SU-DHL-6 (cell line): ENCODE measurements at regions not wholly inside any gene's neighbourhood (a gene's known extent, or its start where the extent isn't known, plus 50 kb on each side); places are given as distances from the start of the nearest gene placed in this dataset.

Experiments
- H2AFZ ChIP-seq: fragments of 200-600 bp; sonication (generic); 2 replicates; pipeline ENCODE4 v1.6.1; 2014; ENCODE audit warnings: low read depth, mild to moderate bottlenecking, moderate library complexity, mixed read lengths, antibody characterized with exemption, low read length; ENCODE audit not compliant: severe bottlenecking
- H3F3A ChIP-seq: fragments of 200-600 bp; shearing (Covaris generic); 2 replicates; pipeline ENCODE4 v1.6.0; 2016; ENCODE audit warnings: antibody characterized with exemption, mild to moderate bottlenecking; ENCODE audit not compliant: insufficient read depth
- H3K27ac ChIP-seq: fragments of 200-600 bp; sonication (generic); 2 replicates; pipeline ENCODE4 v1.5.1; 2016; ENCODE audit warnings: low read depth, mild to moderate bottlenecking, low read length, moderate library complexity, mixed read lengths
- H3K27me3 ChIP-seq: fragments of 200-600 bp; sonication (generic), shearing (Covaris generic); 2 replicates; pipeline ENCODE4 v1.6.0; 2014; ENCODE audit warnings: mild to moderate bottlenecking, low read length
- H3K36me3 ChIP-seq: fragments of 200-600 bp; sonication (generic); 2 replicates; pipeline ENCODE4 v1.6.1; 2014; ENCODE audit warnings: mild to moderate bottlenecking, low read length, mixed read lengths
- H3K4me2 ChIP-seq: fragments of 300-600, 200-600 bp; shearing (Covaris generic), sonication (generic); 2 replicates; pipeline ENCODE4 v1.6.0; 2014; ENCODE audit warnings: low read length, low read depth, mild to moderate bottlenecking; ENCODE audit not compliant: poor library complexity, severe bottlenecking
- H3K4me3 ChIP-seq: fragments of 200-600 bp; sonication (generic); 2 replicates; pipeline ENCODE4 v1.5.1; 2014; ENCODE audit warnings: antibody characterized with exemption, low read length, mild to moderate bottlenecking, mixed read lengths; ENCODE audit not compliant: insufficient read depth, poor library complexity, severe bottlenecking
- H3K79me2 ChIP-seq: fragments of 200-600 bp; sonication (generic); 2 replicates; pipeline ENCODE4 v1.6.1; 2014; ENCODE audit warnings: mild to moderate bottlenecking, low read length, moderate library complexity; ENCODE audit not compliant: insufficient read depth
- H3K9ac ChIP-seq: fragments of 200-600 bp; sonication (generic); 2 replicates; pipeline ENCODE4 v1.7.0; 2014; ENCODE audit warnings: mild to moderate bottlenecking, low read length
- H3K9me2 ChIP-seq: fragments of 200-600 bp; sonication (generic); replicated peaks from 2 replicates; pipeline ENCODE4 v1.6.1; 2014; ENCODE audit warnings: low read length; ENCODE audit not compliant: insufficient read depth
- H3K9me3 ChIP-seq: fragments of 200-600 bp; sonication (generic); 2 replicates; pipeline ENCODE4 v1.6.1; 2014; ENCODE audit warnings: low read length, mixed read lengths; ENCODE audit not compliant: insufficient read depth
- H4K20me1 ChIP-seq: fragments of 200-600 bp; sonication (generic); 2 replicates; pipeline ENCODE4 v1.6.1; 2014; ENCODE audit warnings: low read depth, mild to moderate bottlenecking, antibody characterized with exemption, low read length, moderate library complexity, mixed read lengths
- CTCF ChIP-seq: fragments of 200-600 bp; sonication (generic); IDR thresholded peaks from one replicate; pipeline ENCODE4 v1.5.1; 2017; ENCODE audit warnings: antibody characterized with exemption, mild to moderate bottlenecking, low read length, moderate library complexity; ENCODE audit not compliant: insufficient read depth, poor library complexity, severe bottlenecking
- EZH2phosphoT487 ChIP-seq: fragments of 200-600 bp; sonication (generic), shearing (Covaris generic); conservative IDR thresholded peaks from 2 replicates; pipeline ENCODE4 v1.6.1; 2018; ENCODE audit warnings: mild to moderate bottlenecking, antibody characterized with exemption, low read length, moderate library complexity, mixed read lengths

- Histone ChIP-seq H2AFZ (no peak overlapping the region), H3K9ac (no peak overlapping the region), H3K9me3 (no peaks in the 10 kb centered on the region), H3K27ac (no peak overlapping the region), H3K79me2 (no peaks in the 10 kb centered on the region), H4K20me1 (no peaks in the 10 kb centered on the region), H3K36me3 (no peaks in the 10 kb centered on the region), H3K4me3 (no peak overlapping the region), H3K9me2 (no peaks in the 10 kb centered on the region), H3K27me3 (no peaks in the 10 kb centered on the region), H3K4me2 (no peak overlapping the region), H3F3A (no peaks in the 10 kb centered on the region)
- no peak for TF ChIP-seq CTCF
- TF ChIP-seq EZH2phosphoT487 = no peak
These were observed 353.8 kb downstream of the PREX1 start for GRCh38 chr20:48474022-48474421.

DNA sequence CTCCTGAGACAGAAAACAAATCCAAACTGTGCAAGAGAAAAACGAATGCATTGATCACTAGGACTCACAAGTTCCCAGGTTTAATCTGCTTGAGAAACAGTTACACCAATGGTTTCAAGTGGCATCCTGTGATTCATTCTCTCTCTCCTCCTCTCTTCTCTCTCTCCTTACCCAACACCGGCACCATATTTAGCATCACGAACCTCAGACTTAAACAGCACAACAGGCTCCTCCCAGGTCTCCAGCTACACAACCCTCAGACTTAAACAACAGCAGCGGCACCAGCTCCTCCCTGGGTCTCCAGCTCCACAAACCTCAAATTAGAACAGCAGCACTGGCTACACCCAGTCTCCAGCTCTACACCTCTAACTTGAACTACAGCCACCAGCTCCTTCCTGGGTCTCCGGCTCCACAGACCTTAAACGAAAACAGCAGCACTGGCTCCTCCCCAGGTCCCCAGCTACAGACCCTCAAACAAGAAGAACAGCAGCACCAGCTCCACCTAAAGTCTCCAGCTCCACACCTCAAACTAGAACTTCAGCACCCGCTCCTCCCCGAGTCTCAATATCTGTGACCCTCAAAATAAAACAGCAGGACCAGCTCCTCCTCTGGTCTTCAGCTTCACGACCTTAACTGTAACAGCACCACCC, 355.9 kb downstream of the PREX1 start:
- no peak for TF ChIP-seq EZH2phosphoT487
- no peak for TF ChIP-seq CTCF
- no peak overlapping the region for H2AFZ ChIP-seq
- H3K79me2 ChIP-seq = no peaks in the 10 kb centered on the region
- H3K4me3 ChIP-seq = no peak overlapping the region
- H3F3A ChIP-seq = no peaks in the 10 kb centered on the region
- no peaks in the 10 kb centered on the region for H3K36me3 ChIP-seq
- H4K20me1 ChIP-seq = no peaks in the 10 kb centered on the region
- H3K27ac ChIP-seq = no peak overlapping the region
- H3K4me2 ChIP-seq = no peak overlapping the region
- H3K9me2 ChIP-seq = no peaks in the 10 kb centered on the region
- no peaks in the 10 kb centered on the region for H3K27me3 ChIP-seq
- H3K9ac ChIP-seq = no peak overlapping the region
- no peaks in the 10 kb centered on the region for H3K9me3 ChIP-seq

DNA sequence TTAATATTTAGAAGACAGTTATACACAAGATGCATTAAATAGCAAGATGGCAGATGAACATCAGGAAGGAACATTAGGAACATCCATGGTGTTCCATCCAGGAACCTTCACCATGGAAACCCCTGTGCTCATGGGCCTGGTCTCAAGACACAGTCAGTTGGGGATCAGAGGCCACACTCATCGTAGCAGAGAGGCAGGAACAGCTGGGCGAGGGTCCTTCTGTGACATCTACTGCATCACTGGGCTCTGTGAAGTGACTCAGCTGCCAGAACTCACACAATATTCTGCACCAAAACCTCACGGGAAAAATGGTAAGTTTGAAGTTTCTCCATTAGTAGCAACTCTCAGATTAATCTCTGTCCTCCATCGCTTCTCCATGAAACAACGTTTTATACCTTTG, 356.6 kb downstream of the PREX1 start:
- H3K79me2 ChIP-seq = no peaks in the 10 kb centered on the region

More for the DNA sequence above, 356.6 kb downstream of the PREX1 start:
- H3K9me3 ChIP-seq = no peaks in the 10 kb centered on the region
- no peaks in the 10 kb centered on the region for H3K9me2 ChIP-seq
- H3K4me3 ChIP-seq = no peak overlapping the region
- no peak overlapping the region for H3K4me2 ChIP-seq
- TF ChIP-seq EZH2phosphoT487 (no peak), CTCF (no peak)
- H2AFZ ChIP-seq = no peak overlapping the region
- H3F3A ChIP-seq = no peaks in the 10 kb centered on the region
- no peak overlapping the region for H3K9ac ChIP-seq
- H3K27me3 ChIP-seq = no peaks in the 10 kb centered on the region
- no peak overlapping the region for H3K27ac ChIP-seq
- no peaks in the 10 kb centered on the region for H3K36me3 ChIP-seq
- H4K20me1 ChIP-seq = no peaks in the 10 kb centered on the region
